ENCODE measurements at regions not wholly inside any gene's neighbourhood (a gene's known extent, or its start where the extent isn't known, plus 50 kb on each side); places are given as distances from the start of the nearest gene placed in this dataset.

DNA sequence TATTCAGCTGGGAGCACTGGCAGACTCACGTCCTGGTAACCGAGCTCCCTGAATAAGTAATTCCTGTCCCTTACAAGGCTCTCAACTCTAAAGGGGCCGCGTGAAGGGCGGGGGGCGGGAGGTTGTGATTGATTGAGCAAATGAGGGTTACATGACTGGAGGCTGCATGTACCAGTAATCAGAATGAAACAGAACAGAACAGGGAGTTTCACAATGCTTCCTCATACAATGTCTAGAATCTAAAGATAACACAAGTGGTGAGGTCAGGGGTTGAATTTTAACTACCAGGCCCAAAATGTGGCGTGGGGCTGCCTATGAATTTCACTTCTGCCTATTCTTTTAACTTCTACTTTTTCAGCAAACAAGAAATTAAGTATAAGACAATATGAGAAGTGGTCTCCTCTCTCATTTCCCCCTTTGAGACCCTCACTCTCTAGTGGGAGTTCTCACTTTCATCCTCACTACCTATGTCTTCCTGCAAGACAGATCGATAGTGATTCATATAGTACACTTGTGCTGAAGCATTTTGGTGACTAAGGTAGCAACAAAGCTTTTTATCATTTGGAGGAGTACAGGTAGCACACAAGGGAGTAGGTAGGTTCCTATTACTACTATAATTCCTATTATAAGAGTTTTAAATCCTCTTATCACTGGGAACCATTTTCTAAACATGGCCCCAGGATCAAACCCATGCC, 239.8 kb downstream of the KTN1 start:
- H3K4me1 Mint-ChIP-seq = peaks cover 19% of the 10 kb centered on the region

DNA sequence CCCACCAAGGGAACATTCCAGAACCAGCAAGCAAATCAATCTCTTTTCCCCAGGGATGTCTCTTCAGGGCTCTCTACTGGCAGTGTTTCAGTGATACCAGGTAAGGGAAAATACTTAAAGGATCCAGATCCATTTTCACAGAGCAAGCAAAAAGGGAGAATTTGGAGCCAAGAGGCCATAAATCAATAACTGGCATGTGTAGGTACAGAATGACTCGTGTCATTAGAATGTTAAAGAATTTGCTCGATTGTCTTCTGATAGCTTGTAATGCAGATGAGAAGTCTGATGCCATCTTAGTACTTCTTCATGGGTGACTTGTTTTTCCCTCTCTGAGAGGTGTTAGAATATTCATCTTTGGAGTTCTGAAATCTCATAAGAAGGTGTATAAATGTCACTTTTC, 242.9 kb downstream of the KTN1 start:
- Histone ChIP-seq H3K27me3 (ENCODE audit: insufficient read depth) (no peaks in the 10 kb centered on the region), H3K9me2 (ENCODE audit: insufficient read depth) (peaks cover 7% of the 10 kb centered on the region; the same call in 1 of the 2 replicates), H3F3A (replicated peaks; ENCODE audit: low read depth) (no peaks in the 10 kb centered on the region), H3K27ac (ENCODE audit: low read depth) (no peak overlapping the region), H3K4me3 (no peak overlapping the region), H3K4me1 (ENCODE audit: insufficient read depth) (peaks cover 18% of the 10 kb centered on the region), H4K20me1 (replicated peaks; ENCODE audit: insufficient read depth) (no peaks in the 10 kb centered on the region), H3K79me2 (replicated peaks; ENCODE audit: insufficient read depth) (no peaks in the 10 kb centered on the region), H3K36me3 (ENCODE audit: insufficient read depth) (no peaks in the 10 kb centered on the region), H3K4me2 (peak overlapping the region; percentile 72; the same call in 1 of the 2 replicates), H2AFZ (no peak overlapping the region)
- Mint-ChIP-seq H3K36me3 (ENCODE audit: low read depth) (peaks cover 5% of the 10 kb centered on the region; the same call in 2 of the 3 replicates), H3K27me3 (ENCODE audit: insufficient read depth, low read depth, poor library complexity) (peaks cover 6% of the 10 kb centered on the region), H3K4me3 (no peak overlapping the region), H3K9me3 (peaks cover 9% of the 10 kb centered on the region), H3K27ac (no peak overlapping the region), H3K4me1 (peaks cover 19% of the 10 kb centered on the region)
- ATAC-seq = no peak
- no peak for DNase-seq (ENCODE audit: low spot score)
- no peak for TF ChIP-seq POLR2AphosphoS5 (IDR thresholded peaks at IDR 0.05; ENCODE audit: low read depth)
- TF ChIP-seq ZNF114 (CRISPR knock-in tag; IDR thresholded peaks at IDR 0.05) = no peak
- no peak for TF ChIP-seq EZH2 (IDR thresholded peaks at IDR 0.05; ENCODE audit: low read depth, unreplicated experiment)

More for the DNA sequence above, 239.8 kb downstream of the KTN1 start:
- Histone ChIP-seq H3K9me2 (ENCODE audit: insufficient read depth) (peaks cover 14% of the 10 kb centered on the region; the same call in 1 of the 2 replicates), H3K4me1 (ENCODE audit: insufficient read depth) (peaks cover 18% of the 10 kb centered on the region), H2AFZ (no peak overlapping the region), H3K4me2 (no peak overlapping the region), H3K4me3 (no peak overlapping the region), H3K79me2 (replicated peaks; ENCODE audit: insufficient read depth) (no peaks in the 10 kb centered on the region), H3K27me3 (ENCODE audit: insufficient read depth) (no peaks in the 10 kb centered on the region), H3F3A (replicated peaks; ENCODE audit: low read depth) (no peaks in the 10 kb centered on the region), H3K27ac (ENCODE audit: low read depth) (no peak overlapping the region), H4K20me1 (replicated peaks; ENCODE audit: insufficient read depth) (no peaks in the 10 kb centered on the region), H3K36me3 (ENCODE audit: insufficient read depth) (no peaks in the 10 kb centered on the region)
- DNase-seq (ENCODE audit: low spot score) (no peak), ATAC-seq (no peak)
- no peak for TF ChIP-seq NANOG (IDR thresholded peaks at IDR 0.05; ENCODE audit: borderline replicate concordance)
- TF ChIP-seq ZNF331 (CRISPR knock-in tag; IDR thresholded peaks at IDR 0.05; ENCODE audit: low read depth) = no peak
- peaks cover 9% of the 10 kb centered on the region for H3K9me3 Mint-ChIP-seq
- peaks cover 5% of the 10 kb centered on the region; the same call in 2 of the 3 replicates for H3K36me3 Mint-ChIP-seq (ENCODE audit: low read depth)
- H3K27ac Mint-ChIP-seq = no peak overlapping the region
- H3K27me3 Mint-ChIP-seq (ENCODE audit: insufficient read depth, low read depth, poor library complexity) = peaks cover 3% of the 10 kb centered on the region
- H3K4me3 Mint-ChIP-seq = no peak overlapping the region

DNA sequence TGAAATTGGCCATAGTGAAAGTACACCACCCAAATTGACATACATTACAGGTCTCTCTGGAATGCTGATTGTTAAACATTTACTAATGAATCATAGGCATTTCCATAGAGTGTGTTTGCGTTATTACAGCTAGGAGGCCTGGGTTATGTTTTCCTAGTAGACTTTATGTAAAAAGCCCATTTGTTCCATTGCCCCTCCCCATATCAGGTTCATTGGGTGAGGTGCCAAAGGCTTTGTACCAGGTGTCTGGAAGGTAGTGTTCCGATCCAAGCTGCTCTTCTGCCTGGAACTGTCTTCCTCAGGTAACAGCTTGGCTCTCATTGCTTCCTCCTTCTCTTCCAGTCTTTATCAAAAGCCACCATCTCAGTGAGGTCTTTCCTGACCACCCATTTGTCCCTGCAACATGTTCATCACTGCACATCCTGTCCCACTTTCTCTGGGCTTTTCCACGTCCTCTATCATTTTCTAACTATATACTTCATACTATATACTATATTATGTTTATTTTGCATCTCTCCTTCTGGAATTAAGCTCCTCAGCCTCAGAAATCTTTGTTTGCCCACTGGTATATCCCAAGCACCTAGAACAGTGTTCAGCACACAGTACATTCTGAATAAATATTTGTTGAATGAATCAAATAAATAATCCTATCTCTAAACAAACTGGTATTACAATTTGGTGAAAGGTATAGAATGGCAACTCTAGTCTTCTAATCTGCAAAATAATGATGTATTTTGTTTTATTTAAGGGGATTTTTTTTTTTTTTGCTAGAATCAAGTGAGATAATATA, 252.3 kb downstream of the KTN1 start:
- no peaks in the 10 kb centered on the region for H3K36me3 Mint-ChIP-seq (ENCODE audit: low read depth)
- no peak for ATAC-seq
- no peaks in the 10 kb centered on the region for H3K9me3 Mint-ChIP-seq
- no peaks in the 10 kb centered on the region for H3K4me1 Mint-ChIP-seq
- Histone ChIP-seq H2AFZ (no peak overlapping the region), H3K27me3 (ENCODE audit: insufficient read depth) (no peaks in the 10 kb centered on the region), H3K9me2 (ENCODE audit: insufficient read depth) (peaks cover 14% of the 10 kb centered on the region), H3K4me1 (ENCODE audit: insufficient read depth) (no peaks in the 10 kb centered on the region), H3K4me2 (no peak overlapping the region), H4K20me1 (replicated peaks; ENCODE audit: insufficient read depth) (no peaks in the 10 kb centered on the region), H3K36me3 (ENCODE audit: insufficient read depth) (no peaks in the 10 kb centered on the region), H3F3A (replicated peaks; ENCODE audit: low read depth) (no peaks in the 10 kb centered on the region), H3K79me2 (replicated peaks; ENCODE audit: insufficient read depth) (no peaks in the 10 kb centered on the region), H3K27ac (ENCODE audit: low read depth) (no peak overlapping the region), H3K4me3 (no peak overlapping the region)
- H3K27me3 Mint-ChIP-seq (ENCODE audit: insufficient read depth, low read depth, poor library complexity) = peaks cover 5% of the 10 kb centered on the region
- DNase-seq (ENCODE audit: low spot score) = no peak
- no peak overlapping the region for H3K4me3 Mint-ChIP-seq
- no peak overlapping the region for H3K27ac Mint-ChIP-seq
- TF ChIP-seq, protein P1, sequence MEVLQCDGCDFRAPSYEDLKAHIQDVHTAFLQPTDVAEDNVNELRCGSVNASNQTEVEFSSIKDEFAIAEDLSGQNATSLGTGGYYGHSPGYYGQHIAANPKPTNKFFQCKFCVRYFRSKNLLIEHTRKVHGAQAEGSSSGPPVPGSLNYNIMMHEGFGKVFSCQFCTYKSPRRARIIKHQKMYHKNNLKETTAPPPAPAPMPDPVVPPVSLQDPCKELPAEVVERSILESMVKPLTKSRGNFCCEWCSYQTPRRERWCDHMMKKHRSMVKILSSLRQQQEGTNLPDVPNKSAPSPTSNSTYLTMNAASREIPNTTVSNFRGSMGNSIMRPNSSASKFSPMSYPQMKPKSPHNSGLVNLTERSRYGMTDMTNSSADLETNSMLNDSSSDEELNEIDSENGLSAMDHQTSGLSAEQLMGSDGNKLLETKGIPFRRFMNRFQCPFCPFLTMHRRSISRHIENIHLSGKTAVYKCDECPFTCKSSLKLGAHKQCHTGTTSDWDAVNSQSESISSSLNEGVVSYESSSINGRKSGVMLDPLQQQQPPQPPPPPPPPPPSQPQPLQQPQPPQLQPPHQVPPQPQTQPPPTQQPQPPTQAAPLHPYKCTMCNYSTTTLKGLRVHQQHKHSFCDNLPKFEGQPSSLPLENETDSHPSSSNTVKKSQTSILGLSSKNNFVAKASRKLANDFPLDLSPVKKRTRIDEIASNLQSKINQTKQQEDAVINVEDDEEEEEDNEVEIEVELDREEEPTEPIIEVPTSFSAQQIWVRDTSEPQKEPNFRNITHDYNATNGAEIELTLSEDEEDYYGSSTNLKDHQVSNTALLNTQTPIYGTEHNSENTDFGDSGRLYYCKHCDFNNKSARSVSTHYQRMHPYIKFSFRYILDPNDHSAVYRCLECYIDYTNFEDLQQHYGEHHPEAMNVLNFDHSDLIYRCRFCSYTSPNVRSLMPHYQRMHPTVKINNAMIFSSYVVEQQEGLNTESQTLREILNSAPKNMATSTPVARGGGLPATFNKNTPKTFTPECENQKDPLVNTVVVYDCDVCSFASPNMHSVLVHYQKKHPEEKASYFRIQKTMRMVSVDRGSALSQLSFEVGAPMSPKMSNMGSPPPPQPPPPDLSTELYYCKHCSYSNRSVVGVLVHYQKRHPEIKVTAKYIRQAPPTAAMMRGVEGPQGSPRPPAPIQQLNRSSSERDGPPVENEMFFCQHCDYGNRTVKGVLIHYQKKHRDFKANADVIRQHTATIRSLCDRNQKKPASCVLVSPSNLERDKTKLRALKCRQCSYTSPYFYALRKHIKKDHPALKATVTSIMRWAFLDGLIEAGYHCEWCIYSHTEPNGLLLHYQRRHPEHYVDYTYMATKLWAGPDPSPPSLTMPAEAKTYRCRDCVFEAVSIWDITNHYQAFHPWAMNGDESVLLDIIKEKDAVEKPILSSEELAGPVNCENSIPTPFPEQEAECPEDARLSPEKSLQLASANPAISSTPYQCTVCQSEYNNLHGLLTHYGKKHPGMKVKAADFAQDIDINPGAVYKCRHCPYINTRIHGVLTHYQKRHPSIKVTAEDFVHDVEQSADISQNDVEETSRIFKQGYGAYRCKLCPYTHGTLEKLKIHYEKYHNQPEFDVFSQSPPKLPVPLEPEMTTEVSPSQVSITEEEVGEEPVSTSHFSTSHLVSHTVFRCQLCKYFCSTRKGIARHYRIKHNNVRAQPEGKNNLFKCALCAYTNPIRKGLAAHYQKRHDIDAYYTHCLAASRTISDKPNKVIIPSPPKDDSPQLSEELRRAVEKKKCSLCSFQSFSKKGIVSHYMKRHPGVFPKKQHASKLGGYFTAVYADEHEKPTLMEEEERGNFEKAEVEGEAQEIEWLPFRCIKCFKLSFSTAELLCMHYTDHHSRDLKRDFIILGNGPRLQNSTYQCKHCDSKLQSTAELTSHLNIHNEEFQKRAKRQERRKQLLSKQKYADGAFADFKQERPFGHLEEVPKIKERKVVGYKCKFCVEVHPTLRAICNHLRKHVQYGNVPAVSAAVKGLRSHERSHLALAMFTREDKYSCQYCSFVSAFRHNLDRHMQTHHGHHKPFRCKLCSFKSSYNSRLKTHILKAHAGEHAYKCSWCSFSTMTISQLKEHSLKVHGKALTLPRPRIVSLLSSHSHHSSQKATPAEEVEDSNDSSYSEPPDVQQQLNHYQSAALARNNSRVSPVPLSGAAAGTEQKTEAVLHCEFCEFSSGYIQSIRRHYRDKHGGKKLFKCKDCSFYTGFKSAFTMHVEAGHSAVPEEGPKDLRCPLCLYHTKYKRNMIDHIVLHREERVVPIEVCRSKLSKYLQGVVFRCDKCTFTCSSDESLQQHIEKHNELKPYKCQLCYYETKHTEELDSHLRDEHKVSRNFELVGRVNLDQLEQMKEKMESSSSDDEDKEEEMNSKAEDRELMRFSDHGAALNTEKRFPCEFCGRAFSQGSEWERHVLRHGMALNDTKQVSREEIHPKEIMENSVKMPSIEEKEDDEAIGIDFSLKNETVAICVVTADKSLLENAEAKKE (CRISPR knock-in tag; IDR thresholded peaks at IDR 0.05) = no peak
- no peak for TF ChIP-seq EZH2phosphoT487 (IDR thresholded peaks at IDR 0.05; ENCODE audit: unreplicated experiment)
- no peak for TF ChIP-seq JUNB (IDR thresholded peaks at IDR 0.05; ENCODE audit: unreplicated experiment)
- TF ChIP-seq STAT1 (IDR thresholded peaks at IDR 0.05; ENCODE audit: unreplicated experiment) = no peak

All from GM23338 (cell line).